SW 1271 (cell line): ENCODE measurements at regions not wholly inside any gene's neighbourhood (a gene's known extent, or its start where the extent isn't known, plus 50 kb on each side); places are given as distances from the start of the nearest gene placed in this dataset.
"Not testable (repeated sequence)": the region's sequence is repeated elsewhere in the genome, so short reads cannot be mapped to it uniquely, and the experiment has no call there.

Experiments
- DNase-seq, 2 experiments: peaks; one replicate each; lab custom pipeline; 2025; lab: John Stamatoyannopoulos, UW

DNA sequence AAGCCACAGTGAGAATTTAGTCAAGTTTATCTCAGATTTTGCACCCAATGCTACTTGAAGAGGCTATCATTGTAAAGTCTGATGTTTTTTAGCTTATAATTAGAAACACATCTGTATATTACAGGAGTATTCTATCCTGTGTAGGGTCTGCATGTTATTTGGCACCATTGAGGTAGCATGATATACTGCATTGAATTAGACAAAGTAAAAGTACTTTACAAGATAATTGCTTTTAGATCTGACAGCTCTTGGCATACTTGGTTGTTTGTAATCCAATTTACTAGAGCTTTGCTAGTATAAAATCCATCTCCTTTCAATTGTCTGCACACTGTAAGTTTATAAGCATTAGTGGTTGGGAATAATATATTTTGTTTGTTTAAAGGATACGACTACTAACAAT is 714.3 kb downstream of the ANKRD7 start:
- no peak for DNase-seq

GRCh38 chr7:118944271-118944670 is 719.8 kb downstream of the ANKRD7 start:
- DNase-seq: no peak

GRCh38 chr7:118945911-118946682 is 721.6 kb downstream of the ANKRD7 start:
- DNase-seq: no peak

DNA sequence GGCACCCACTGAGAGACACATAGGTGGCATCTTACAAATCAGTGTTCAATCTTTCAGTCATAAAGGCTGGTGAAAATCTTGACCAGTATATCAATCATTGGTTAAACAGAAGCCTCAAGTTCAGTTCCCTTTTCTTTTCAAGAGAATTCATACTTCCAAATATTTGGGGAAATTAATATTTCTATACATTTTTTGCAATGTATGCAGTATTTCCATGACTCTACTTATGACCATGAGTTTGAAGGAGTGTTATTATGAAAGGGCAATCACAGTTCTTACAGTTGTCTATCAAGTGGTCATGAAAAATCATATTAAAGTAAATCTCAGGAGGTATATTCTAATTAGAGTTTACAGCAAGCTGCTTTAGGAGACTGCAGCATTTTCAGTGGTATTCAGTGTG is 724.0 kb downstream of the ANKRD7 start:
- no peak for DNase-seq

GRCh38 chr7:118949031-118949430 is 724.5 kb downstream of the ANKRD7 start:
- no peak for DNase-seq

DNA sequence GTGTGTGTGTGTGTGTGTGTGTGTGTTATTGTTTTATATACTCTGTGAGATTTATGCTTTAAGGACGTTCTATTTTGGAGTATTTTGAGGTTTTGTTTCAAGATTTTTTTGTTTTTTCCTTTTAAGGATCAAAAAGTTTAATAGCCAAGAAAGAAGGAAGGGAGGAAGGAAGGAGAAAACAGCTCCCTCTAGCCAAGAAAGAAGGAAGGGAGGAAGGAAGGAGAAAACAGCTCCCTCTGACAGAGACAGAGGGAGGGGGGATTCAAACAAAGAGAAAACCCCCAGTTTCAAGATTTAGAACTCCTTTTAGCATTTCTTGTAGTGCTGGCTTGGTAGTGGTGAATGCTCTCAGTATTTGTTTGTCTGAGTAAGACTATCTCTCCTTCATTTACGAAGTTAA is 731.8 kb downstream of the ANKRD7 start:
- not testable (repeated sequence) for DNase-seq

- DNase-seq: no peak
These were observed 744.9 kb downstream of the ANKRD7 start for GRCh38 chr7:118969370-118969769.

DNA sequence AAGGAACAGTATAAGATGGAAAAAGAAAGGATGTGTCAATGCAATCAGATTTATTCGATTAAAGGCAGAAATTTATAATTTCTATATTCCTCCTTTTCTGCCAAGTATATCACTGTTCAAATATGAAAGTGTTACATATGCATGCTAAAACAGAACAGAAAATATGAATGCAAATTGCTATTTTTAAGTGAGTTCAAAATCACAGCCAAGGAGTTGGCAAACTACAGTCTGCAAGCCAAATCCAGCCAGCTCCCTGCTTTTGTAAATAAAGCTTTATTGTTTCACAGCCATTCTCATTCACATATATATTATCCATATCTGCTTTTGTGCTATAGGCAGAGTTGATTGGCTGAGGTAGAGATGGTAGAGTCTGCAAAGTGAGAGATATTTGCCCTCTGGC is 747.2 kb downstream of the ANKRD7 start:
- no peak for DNase-seq

DNA sequence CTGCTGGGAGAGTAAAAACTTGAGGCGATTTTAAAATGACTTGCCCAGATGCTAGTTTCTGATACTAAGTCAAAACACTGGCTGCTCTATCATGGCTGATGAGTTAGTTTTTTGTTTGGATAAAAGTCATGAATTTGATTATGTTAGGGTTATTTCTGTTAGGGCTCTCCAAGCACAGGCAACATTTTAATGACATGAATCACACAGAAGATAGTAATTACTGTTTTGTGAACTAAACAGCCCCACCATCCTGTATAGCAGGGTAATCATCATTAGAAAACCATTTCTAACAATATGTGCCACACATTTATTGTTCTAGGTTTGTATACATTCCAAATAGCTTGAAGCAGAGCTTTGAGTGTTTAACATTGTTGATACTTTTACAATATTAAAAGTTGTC is 750.3 kb downstream of the ANKRD7 start:
- no peak for DNase-seq

DNA sequence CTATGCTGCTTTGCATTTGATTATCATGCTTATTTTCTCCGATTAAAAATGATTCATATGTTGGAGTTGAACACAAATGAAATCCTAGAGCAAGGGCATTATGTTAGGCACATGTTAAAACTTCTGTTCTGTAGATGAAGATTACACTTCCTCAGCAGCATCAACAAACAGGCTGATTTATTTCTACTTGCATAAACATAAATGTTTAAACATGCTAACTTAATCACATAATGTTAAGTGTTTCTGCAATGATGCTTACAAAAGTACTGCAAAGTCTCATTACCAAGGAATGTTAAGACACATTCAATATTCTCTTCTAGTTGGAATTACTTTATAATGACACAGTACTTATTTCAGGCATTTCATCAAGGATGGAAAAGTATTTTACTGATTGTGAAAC is 770.8 kb downstream of the ANKRD7 start:
- DNase-seq: no peak

DNA sequence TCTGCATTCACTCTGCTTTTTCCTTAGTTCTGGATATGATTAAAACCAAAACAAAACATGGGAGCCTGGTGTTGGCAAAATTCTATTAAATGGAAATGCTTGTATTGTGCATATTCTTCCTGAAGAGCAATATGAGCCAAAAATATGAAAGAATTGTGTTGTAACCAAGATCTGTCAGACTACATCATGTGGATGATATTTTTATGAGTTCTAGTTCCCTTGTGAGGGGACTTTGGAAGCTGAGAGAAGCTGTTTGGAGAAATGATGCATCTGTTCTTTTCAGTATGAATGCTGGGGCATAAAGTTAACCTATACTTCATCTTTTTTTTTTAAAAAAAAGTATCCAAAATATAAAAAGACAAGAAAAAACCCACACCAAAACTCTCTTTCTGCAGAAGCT is 782.7 kb downstream of the ANKRD7 start:
- DNase-seq: no peak

GRCh38 chr7:119010635-119011034 is 786.1 kb downstream of the ANKRD7 start:
- no peak for DNase-seq

DNA sequence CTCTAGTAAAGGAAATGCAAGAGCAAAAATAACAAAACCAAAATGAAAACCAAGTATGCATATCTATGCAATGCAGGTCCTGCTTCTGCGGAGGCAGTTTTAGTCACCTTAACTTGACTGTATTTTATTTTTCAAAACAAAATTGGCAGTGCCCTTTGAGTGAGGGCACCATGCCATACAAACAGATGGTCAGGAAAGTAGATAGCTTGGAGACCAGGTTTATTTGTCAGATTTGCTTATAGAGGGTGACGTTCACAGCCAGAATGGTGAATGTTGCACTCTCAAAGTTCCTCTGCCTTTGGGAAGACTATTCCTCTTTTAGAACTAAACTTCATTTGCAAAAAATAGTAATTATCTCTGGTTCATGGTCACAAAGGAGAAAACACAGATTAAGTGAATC is 801.9 kb downstream of the ANKRD7 start:
- DNase-seq: no peak

- DNase-seq: no peak
These were observed 804.2 kb downstream of the ANKRD7 start for GRCh38 chr7:119028736-119029135.

- DNase-seq: not testable (repeated sequence)
These were observed 807.6 kb downstream of the ANKRD7 start for GRCh38 chr7:119032136-119032535.

DNA sequence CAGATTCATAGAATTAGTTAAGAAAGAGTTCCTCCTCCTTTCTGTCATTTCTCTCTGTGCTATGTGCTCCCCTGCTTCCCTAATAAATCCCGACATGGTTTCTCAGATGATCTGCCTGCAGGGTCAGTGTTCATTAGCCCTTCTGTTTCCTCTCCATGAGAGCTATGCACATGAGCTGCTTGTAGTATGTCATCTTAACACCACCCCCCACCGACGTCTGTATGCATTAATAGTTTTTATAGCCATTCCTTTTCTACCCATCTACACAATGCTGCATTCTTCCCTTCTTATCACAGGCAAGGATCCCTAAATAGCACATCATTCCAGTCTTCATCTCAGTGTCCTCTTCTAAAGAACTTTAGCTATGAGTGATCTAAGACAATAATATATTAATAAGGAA is 809.1 kb downstream of the ANKRD7 start:
- DNase-seq: no peak

- DNase-seq: no peak
These were observed 813.4 kb downstream of the ANKRD7 start for GRCh38 chr7:119037941-119038340.

- DNase-seq: no peak
These were observed 821.6 kb downstream of the ANKRD7 start for GRCh38 chr7:119046068-119046467.

DNA sequence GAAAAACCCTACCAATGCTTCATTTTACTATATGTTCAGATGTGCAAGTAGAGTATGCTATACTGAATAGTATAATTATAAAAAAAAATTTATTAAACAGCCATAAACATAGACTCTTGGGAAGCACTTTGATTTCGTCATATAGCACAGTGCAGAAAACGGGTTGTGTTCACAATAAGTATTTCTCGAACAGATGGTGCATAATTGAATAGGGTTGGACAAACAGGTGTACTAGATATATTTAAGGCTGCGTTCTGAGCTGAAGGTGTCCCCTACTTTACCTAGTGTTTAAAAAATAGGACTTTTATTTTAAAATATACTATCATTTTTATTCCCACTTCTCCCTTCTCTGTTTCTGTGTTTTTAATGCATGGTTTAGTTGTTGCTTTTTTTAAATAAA is 841.5 kb downstream of the ANKRD7 start:
- no peak for DNase-seq

DNA sequence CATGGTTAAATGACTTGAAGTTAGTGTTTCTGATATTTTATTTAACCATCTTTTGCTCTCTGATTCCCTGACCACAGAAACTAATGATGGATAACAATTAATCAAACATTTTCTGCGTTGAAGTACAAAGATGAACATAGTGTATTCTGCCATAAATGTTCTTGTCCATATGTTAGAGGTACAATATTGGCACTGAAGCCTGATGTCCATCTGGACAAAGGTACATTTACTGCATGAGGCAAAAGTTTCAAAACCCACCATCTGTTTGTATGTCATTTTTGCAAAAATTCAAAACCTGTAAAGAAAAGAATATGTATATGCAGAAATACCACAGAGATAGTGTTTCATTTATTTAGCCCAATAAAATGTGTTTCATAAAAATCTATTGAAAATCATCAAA is 861.5 kb downstream of the ANKRD7 start:
- no peak for DNase-seq

DNA sequence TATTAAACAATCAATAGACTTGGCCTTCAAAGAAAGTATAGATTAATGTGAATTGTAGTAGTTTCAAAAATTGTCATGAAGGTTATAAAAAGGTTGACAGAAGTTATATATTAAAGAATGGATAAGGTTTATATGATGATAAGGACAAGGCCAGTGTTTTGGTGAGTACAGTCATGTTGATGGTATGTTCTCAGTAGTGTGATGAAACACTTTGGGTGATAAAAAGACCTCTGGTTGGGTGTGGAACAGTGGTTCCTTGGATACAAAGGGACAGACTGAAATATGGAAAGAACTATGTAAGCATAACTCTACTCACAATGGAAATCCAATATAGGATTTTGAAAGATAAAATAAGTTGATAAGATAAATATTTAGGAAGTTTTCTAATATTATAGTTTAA is 866.3 kb downstream of the ANKRD7 start:
- DNase-seq: peak in 1 of 2 experiments; percentile 2

- no peak for DNase-seq
These were observed 872.2 kb downstream of the ANKRD7 start for GRCh38 chr7:119096683-119097082.

DNA sequence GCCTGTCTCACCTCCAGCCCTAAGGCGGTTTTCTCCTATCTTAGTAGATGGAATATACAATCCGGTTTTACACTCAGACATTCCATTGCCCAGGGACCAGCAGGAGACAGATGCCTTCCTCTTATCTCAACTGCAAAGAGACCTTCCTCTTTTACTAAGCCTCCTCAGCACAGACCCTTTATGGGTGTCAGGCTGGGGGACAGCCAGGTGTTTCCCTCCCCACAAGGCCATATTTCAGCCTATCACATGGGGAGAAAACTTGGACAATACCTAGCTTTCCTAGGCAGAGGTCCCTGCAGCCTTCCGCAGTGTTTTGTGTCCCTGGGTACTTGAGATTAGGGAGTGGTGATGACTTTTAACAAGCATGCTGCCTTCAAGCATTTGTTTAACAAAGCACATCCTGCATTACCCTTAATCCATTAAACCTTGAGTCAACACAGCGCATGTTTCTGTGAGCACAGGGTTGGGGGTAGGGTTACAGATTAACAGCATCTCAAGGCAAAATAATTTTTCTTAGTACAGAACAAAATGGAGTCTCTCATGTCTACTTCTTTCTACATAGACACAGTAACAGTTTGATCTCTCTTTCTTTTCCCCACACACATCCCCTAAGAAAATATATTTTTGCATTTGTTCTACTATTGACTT is 876.2 kb downstream of the ANKRD7 start:
- not testable (repeated sequence) for DNase-seq

DNA sequence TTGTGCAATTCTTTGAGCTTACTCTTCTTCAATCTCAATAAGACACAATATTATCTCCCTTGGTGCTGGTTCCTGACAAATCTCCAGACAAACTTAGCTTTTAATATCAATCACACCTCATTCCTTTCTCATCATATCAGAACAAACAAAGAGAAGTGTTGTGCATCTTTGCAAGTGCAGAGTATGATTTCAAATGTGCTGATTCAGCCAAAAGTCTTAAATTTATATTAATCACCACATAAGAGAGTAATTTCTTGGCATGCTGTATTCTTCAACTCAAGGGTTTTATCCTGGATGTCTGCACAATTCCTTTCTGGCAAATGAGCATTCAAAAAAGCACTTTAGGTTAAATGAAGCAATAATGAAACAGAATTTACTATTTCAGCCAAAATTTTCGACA is 877.8 kb downstream of the ANKRD7 start:
- no peak for DNase-seq
